ENCODE measurements at regions not wholly inside any gene's neighbourhood (a gene's known extent, or its start where the extent isn't known, plus 50 kb on each side); places are given as distances from the start of the nearest gene placed in this dataset.

DNA sequence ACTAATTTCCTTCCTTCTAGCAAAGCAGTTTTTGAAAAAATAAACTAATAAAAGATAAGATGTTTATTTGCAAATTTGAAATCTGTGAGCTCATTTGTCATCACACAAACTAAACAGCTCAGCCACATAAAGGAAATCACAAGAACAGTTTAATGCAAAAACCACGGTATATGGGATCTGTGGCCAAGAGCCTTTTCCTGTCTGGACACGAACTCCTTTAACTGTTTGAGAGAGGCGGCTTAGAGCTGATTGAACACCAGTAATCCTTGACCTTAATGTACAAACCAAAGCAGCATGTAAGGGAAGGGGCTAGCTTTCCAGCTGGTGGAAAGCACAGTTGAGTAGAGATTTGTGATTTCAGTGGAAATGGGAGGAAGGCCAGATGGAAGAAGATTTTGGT, 66.3 kb upstream of the SPINK5 start:
- TF ChIP-seq POLR2A (IDR thresholded peaks at IDR 0.05) (no peak), CTCF (IDR thresholded peaks at IDR 0.05) (no peak)
